8988T (cell line): ENCODE measurements at regions not wholly inside any gene's neighbourhood (a gene's known extent, or its start where the extent isn't known, plus 50 kb on each side); places are given as distances from the start of the nearest gene placed in this dataset.

Experiments
- DNase-seq: peaks from one replicate; pipeline ENCODE4 v3.0.0; 2011

GRCh38 chr6:133583907-133584427, 304.9 kb upstream of the TCF21 start:
- no peak for DNase-seq

- DNase-seq = no peak
Measured at GRCh38 chr6:133584823-133585222, 304.1 kb upstream of the TCF21 start.

GRCh38 chr6:133585978-133586377, 302.9 kb upstream of the TCF21 start:
- DNase-seq = no peak

GRCh38 chr6:133587546-133588160, 301.3 kb upstream of the TCF21 start:
- no peak for DNase-seq

- no peak for DNase-seq
Measured at GRCh38 chr6:133590196-133590595, 298.7 kb upstream of the TCF21 start.

- DNase-seq = no peak
Measured at GRCh38 chr6:133590814-133591213, 298.1 kb upstream of the TCF21 start.

- DNase-seq = no peak
Measured at GRCh38 chr6:133591275-133591674, 297.6 kb upstream of the TCF21 start.

- DNase-seq = no peak
Measured at GRCh38 chr6:133594652-133595110, 294.2 kb upstream of the TCF21 start.

GRCh38 chr6:133595111-133595761, 293.7 kb upstream of the TCF21 start:
- DNase-seq = no peak

- no peak for DNase-seq
Measured at GRCh38 chr6:133606852-133607251, 282.1 kb upstream of the TCF21 start.

- no peak for DNase-seq
Measured at GRCh38 chr6:133608620-133609019, 280.3 kb upstream of the TCF21 start.

GRCh38 chr6:133609415-133610226, 279.3 kb upstream of the TCF21 start:
- DNase-seq = no peak

- DNase-seq = no peak
Measured at GRCh38 chr6:133610227-133610840, 278.6 kb upstream of the TCF21 start.

- no peak for DNase-seq
Measured at GRCh38 chr6:133610971-133611370, 277.9 kb upstream of the TCF21 start.

GRCh38 chr6:133612459-133612858, 276.5 kb upstream of the TCF21 start:
- DNase-seq = no peak

GRCh38 chr6:133613211-133613610, 275.7 kb upstream of the TCF21 start:
- no peak for DNase-seq

- DNase-seq = no peak
Measured at GRCh38 chr6:133621751-133622150, 267.2 kb upstream of the TCF21 start.

- DNase-seq = no peak
Measured at GRCh38 chr6:133623065-133623464, 265.8 kb upstream of the TCF21 start.

GRCh38 chr6:133623621-133624020, 265.3 kb upstream of the TCF21 start:
- no peak for DNase-seq

GRCh38 chr6:133626096-133626666, 262.7 kb upstream of the TCF21 start:
- DNase-seq = no peak

GRCh38 chr6:133629970-133630369, 258.9 kb upstream of the TCF21 start:
- DNase-seq = no peak

GRCh38 chr6:133630651-133631050, 258.3 kb upstream of the TCF21 start:
- no peak for DNase-seq

GRCh38 chr6:133631421-133631820, 257.5 kb upstream of the TCF21 start:
- DNase-seq = no peak
